ENCODE measurements at regions not wholly inside any gene's neighbourhood (a gene's known extent, or its start where the extent isn't known, plus 50 kb on each side); places are given as distances from the start of the nearest gene placed in this dataset.

DNA sequence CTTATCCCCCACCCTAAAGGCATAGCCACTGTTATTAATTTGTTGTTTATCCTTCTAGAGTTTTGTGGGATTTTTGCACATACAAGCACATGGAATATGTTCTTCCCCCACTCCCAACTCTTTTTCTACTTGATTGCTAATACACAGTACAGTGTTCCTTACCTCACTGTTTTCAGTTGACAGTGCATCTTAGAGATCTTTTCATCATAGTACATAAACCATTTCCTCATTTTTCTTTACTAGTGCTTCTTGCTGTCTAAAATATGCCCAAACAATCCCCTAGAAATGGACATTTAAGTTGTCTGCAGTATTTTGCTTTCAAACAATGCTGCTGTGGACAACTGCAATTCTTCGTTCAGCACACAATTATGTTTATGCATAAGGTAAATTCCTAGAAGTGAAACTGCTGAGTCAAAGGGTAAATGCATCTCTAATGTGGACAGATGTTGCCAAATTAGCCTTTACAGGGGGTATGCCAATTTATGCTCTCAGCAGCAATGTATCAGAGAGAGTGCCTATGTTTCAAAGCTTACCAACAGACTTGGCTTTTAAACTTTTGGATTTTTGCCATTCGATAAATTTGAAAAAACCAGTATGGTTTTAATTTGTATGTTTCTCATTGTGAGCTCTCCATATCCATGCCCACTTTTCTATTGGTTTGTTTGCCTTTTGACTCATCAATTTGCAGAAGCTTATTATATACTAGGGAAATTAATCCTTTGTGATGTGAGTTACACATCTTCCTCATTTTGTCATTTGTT, 132.6 kb downstream of the MRPS6 start:
- WGBS (ENCODE audit: insufficient coverage, low coverage, low lambda C conversion rate, missing lambda C conversion rate), result 85% methylated on average over 2 of the region's 2 CpGs
- intact Hi-C loops (cut with DNase I), result no loop called here

DNA sequence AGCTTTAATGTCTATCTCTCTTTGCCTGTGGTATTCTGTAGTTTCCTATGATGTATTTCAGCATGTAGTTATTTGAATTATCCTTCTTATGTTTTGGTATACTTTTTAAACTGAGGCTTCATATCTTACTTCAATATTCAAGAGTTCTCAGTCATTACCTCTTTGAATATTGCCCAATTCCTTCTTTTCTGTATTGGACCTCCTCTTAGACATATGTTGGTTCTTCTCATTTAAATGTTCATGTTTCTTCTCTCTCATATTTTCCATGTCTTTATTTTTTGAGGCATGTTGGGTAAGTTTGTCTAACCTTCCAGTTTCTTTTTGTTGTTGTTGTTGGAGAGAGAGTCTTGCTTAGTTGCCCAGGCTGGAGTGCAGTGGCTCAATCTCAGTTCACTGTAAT, 140.6 kb downstream of the MRPS6 start:
- no peak for TF ChIP-seq POLR2A (IDR thresholded peaks at IDR 0.05)
- TF ChIP-seq, protein P1, sequence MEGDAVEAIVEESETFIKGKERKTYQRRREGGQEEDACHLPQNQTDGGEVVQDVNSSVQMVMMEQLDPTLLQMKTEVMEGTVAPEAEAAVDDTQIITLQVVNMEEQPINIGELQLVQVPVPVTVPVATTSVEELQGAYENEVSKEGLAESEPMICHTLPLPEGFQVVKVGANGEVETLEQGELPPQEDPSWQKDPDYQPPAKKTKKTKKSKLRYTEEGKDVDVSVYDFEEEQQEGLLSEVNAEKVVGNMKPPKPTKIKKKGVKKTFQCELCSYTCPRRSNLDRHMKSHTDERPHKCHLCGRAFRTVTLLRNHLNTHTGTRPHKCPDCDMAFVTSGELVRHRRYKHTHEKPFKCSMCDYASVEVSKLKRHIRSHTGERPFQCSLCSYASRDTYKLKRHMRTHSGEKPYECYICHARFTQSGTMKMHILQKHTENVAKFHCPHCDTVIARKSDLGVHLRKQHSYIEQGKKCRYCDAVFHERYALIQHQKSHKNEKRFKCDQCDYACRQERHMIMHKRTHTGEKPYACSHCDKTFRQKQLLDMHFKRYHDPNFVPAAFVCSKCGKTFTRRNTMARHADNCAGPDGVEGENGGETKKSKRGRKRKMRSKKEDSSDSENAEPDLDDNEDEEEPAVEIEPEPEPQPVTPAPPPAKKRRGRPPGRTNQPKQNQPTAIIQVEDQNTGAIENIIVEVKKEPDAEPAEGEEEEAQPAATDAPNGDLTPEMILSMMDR (IDR thresholded peaks at IDR 0.05), result no peak
- H3K27ac ChIP-seq, result no peak overlapping the region
- no peak for ATAC-seq
- no peaks in the 10 kb centered on the region for H3K4me1 ChIP-seq
- intact Hi-C loops (cut with DNase I), result no loop called here
- no peaks in the 10 kb centered on the region for H3K27me3 ChIP-seq
- H3K9me3 ChIP-seq, result no peaks in the 10 kb centered on the region
- no peak for DNase-seq
- no peak overlapping the region for H3K4me3 ChIP-seq
- H3K36me3 ChIP-seq, result no peaks in the 10 kb centered on the region

More for the DNA sequence above, 132.6 kb downstream of the MRPS6 start:
- no peaks in the 10 kb centered on the region for H3K36me3 ChIP-seq
- no peak overlapping the region for H3K27ac ChIP-seq
- ATAC-seq (no peak), DNase-seq (no peak)
- H3K4me3 ChIP-seq, result no peak overlapping the region
- H3K9me3 ChIP-seq, result no peaks in the 10 kb centered on the region
- peaks cover 0 to 6% (median 0%) of the 10 kb centered on the region in 4 donors for H3K4me1 ChIP-seq
- no peaks in the 10 kb centered on the region for H3K27me3 ChIP-seq
- TF ChIP-seq POLR2A (IDR thresholded peaks at IDR 0.05), result no peak
- TF ChIP-seq, protein P1 (IDR thresholded peaks at IDR 0.05), result no peak

DNA sequence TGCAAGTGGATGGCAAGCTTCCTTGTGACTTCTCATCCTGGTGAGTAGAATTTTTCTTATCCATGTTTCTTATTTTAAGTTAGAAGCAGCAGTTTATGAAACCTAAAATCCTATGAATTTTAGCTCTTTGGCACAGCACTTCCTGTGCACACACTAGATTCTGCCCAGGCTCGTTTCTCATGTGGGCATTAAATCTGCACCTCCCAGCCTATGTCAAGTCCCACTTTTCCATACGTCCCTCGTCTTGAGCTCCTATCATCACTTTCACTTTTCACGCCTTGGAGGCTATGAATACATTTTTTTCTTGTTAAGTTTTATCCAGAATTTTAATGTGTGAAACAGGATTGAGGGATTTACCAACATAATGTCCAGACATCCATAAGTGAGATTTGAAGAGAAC, 142.1 kb downstream of the MRPS6 start:
- no peak overlapping the region for H3K4me3 ChIP-seq
- WGBS (ENCODE audit: insufficient coverage, low coverage, low lambda C conversion rate, missing lambda C conversion rate), result 73% methylated on average over 4 of the region's 4 CpGs
- intact Hi-C loops (cut with DNase I), result no loop called here
- H3K27me3 ChIP-seq, result no peaks in the 10 kb centered on the region
- DNase-seq (no peak), ATAC-seq (no peak)
- H3K36me3 ChIP-seq, result no peaks in the 10 kb centered on the region
- H3K27ac ChIP-seq, result no peak overlapping the region
- H3K4me1 ChIP-seq, result no peaks in the 10 kb centered on the region
- no peaks in the 10 kb centered on the region for H3K9me3 ChIP-seq
- TF ChIP-seq POLR2A (IDR thresholded peaks at IDR 0.05), result no peak
- TF ChIP-seq, protein P1 (IDR thresholded peaks at IDR 0.05), result no peak

DNA sequence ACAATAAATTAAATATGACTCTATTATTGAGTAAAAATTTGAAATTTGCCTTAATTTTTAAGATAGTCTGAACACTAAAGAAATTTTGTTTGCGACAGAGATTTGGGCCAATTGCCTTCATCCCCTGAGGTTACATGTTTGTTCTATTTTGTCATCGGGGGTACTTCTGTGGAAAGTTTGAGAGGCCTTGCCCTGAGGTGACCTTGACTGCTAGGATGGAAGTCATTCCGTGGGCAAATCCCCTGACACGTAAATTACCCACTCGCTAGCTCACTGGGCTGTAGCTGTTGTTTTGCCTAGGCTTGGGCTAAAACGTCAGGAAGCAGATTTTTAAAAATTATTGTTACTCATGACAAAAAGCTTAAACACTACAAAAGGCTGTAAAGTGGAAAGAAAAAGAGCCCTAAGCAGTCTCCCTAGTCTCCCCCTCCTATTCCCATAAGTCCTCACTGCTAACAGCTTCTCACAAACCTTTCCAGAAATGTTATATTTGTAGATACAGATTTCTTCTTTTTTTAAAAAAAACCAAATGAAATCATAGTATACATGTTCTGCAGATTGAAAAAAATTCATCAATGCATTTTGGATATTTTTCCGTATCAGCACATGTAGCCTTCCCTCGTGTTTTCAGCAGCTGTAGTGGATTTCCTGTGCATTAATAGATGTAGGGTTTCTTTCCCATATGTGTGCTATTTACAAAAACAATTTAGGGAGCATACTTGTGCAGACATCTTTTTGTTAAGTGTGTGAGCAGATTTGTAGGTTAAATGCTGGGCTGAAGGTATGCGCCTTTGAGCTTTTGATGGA, 142.7 kb downstream of the MRPS6 start:
- no peaks in the 10 kb centered on the region for H3K27me3 ChIP-seq

More for the DNA sequence above, 142.7 kb downstream of the MRPS6 start:
- no peaks in the 10 kb centered on the region for H3K9me3 ChIP-seq
- WGBS (ENCODE audit: insufficient coverage, low coverage, low lambda C conversion rate, missing lambda C conversion rate), result 60% methylated on average over 9 of the region's 9 CpGs
- intact Hi-C loops (cut with DNase I), result no loop called here
- no peaks in the 10 kb centered on the region for H3K36me3 ChIP-seq
- DNase-seq (no peak), ATAC-seq (no peak)
- TF ChIP-seq, protein P1 (IDR thresholded peaks at IDR 0.05), result no peak
- TF ChIP-seq POLR2A (IDR thresholded peaks at IDR 0.05), result no peak
- H3K27ac ChIP-seq, result no peak overlapping the region
- no peak overlapping the region for H3K4me3 ChIP-seq
- peaks cover 0 to 3% (median 0%) of the 10 kb centered on the region in 4 donors for H3K4me1 ChIP-seq
